HEK293 (cell line): ENCODE measurements at regions not wholly inside any gene's neighbourhood (a gene's known extent, or its start where the extent isn't known, plus 50 kb on each side); places are given as distances from the start of the nearest gene placed in this dataset.

Experiments
- CTCF ChIA-PET: fragments of 350-600 bp; formaldehyde crosslinking; extraction: SDS; loops from one replicate; lab custom pipeline; 2021; ENCODE audit warnings: antibody characterized with exemption; lab: Yijun Ruan, JAX
- POLR2A ChIA-PET: fragments of 300-600 bp; formaldehyde crosslinking; extraction: SDS; loops from one replicate; lab custom pipeline; 2020; ENCODE audit warnings: antibody characterized with exemption, inconsistent platforms; lab: Yijun Ruan, JAX
- H3K27ac ChIP-seq: fragments of 200-500 bp; sonication (Bioruptor generic); 2 replicates; pipeline ENCODE4 v1.5.1; 2014; ENCODE audit warnings: low read depth, low read length, control low read depth, inconsistent platforms; ENCODE audit errors: extremely low read depth
- H3K36me3 ChIP-seq, 2 experiments: fragments of 200-500 bp in 1 of 2; sonication (Bioruptor generic) in 1 of 2; 1 replicate in 1 of 2; 2 replicates in 1 of 2; pipeline ENCODE4 v1.5.1; 2014 to 2017; ENCODE audit warnings: inconsistent platforms in 2 of 2, low read length in 2 of 2; ENCODE audit not compliant: control insufficient read depth in 2 of 2, insufficient read depth in 1 of 2
- H3K4me1 ChIP-seq: fragments of 200-500 bp; sonication (Bioruptor generic); 2 replicates; pipeline ENCODE4 v1.5.1; 2014; ENCODE audit warnings: mild to moderate bottlenecking, low read length, inconsistent platforms; ENCODE audit not compliant: control insufficient read depth, insufficient read depth
- H3K4me3 ChIP-seq: 2 replicates; pipeline ENCODE4 v1.5.1; 2011; ENCODE audit warnings: low read depth, mild to moderate bottlenecking, control low read depth, low read length, moderate library complexity
- H3K9me3 ChIP-seq: fragments of 200-500 bp; sonication (Bioruptor generic); 2 replicates; pipeline ENCODE4 v1.5.1; 2014; ENCODE audit warnings: low read depth, low read length, inconsistent platforms; ENCODE audit not compliant: control insufficient read depth, insufficient read depth
- KLF8 ChIP-seq: fragments of 450-650 bp; formaldehyde crosslinking; IDR thresholded peaks from 2 replicates; pipeline ENCODE4 v1.5.1; 2016; ENCODE audit warnings: missing biosample characterization, missing genetic modification characterization
- KLF9 ChIP-seq: fragments of 450-650 bp; formaldehyde crosslinking; IDR thresholded peaks from 2 replicates; pipeline ENCODE4 v1.5.1; 2016; ENCODE audit warnings: missing biosample characterization, missing genetic modification characterization, low read depth
- PRDM1 ChIP-seq: fragments of 450-650 bp; formaldehyde crosslinking; IDR thresholded peaks from 2 replicates; pipeline ENCODE4; 2016; ENCODE audit warnings: missing biosample characterization, missing genetic modification characterization
- REPIN1 ChIP-seq: fragments of 450-650 bp; formaldehyde crosslinking; IDR thresholded peaks from 2 replicates; pipeline ENCODE4 v1.5.1; 2017; ENCODE audit warnings: missing biosample characterization, missing genetic modification characterization, low read depth
- ZBTB7A ChIP-seq: fragments of 450-650 bp; formaldehyde crosslinking; IDR thresholded peaks from 2 replicates; pipeline ENCODE4 v1.5.1; 2016; ENCODE audit warnings: low read depth, missing biosample characterization, missing genetic modification characterization
- ZNF157 ChIP-seq: fragments of 450-650 bp; formaldehyde crosslinking; IDR thresholded peaks from 2 replicates; pipeline ENCODE4 v1.5.1; 2016; ENCODE audit warnings: missing biosample characterization, missing genetic modification characterization
- ZNF16 ChIP-seq: fragments of 450-650 bp; formaldehyde crosslinking; IDR thresholded peaks from 2 replicates; pipeline ENCODE4 v1.5.1; 2016; ENCODE audit warnings: low read depth, missing biosample characterization, missing genetic modification characterization
- ZNF174 ChIP-seq: fragments of 450-650 bp; formaldehyde crosslinking; IDR thresholded peaks from 2 replicates; pipeline ENCODE4 v1.5.0; 2017; ENCODE audit warnings: missing biosample characterization, mild to moderate bottlenecking, missing genetic modification characterization
- ZNF211 ChIP-seq: fragments of 450-650 bp; formaldehyde crosslinking; IDR thresholded peaks from 2 replicates; pipeline ENCODE4 v1.5.1; 2016; ENCODE audit warnings: low read depth, missing biosample characterization, missing genetic modification characterization
- ZNF248 ChIP-seq: fragments of 450-650 bp; formaldehyde crosslinking; IDR thresholded peaks from 2 replicates; pipeline ENCODE4 v1.5.1; 2017; ENCODE audit warnings: missing biosample characterization, missing genetic modification characterization
- ZNF391 ChIP-seq: fragments of 450-650 bp; formaldehyde crosslinking; IDR thresholded peaks from 2 replicates; pipeline ENCODE4 v1.5.1; 2016; ENCODE audit warnings: low read depth, missing biosample characterization, missing genetic modification characterization, borderline replicate concordance
- ZNF404 ChIP-seq: fragments of 450-650 bp; formaldehyde crosslinking; IDR thresholded peaks from 2 replicates; pipeline ENCODE4 v1.5.1; 2017; ENCODE audit warnings: missing biosample characterization, missing genetic modification characterization
- ZNF580 ChIP-seq: fragments of 450-650 bp; formaldehyde crosslinking; IDR thresholded peaks from 2 replicates; pipeline ENCODE4 v1.5.1; 2016; ENCODE audit warnings: missing biosample characterization, missing genetic modification characterization
- ZNF610 ChIP-seq: fragments of 450-650 bp; formaldehyde crosslinking; IDR thresholded peaks from 2 replicates; pipeline ENCODE4 v1.5.1; 2016; ENCODE audit warnings: missing biosample characterization, missing genetic modification characterization, borderline replicate concordance
- ZNF670 ChIP-seq: fragments of 450-650 bp; formaldehyde crosslinking; IDR thresholded peaks from 2 replicates; pipeline ENCODE4 v1.5.1; 2016; ENCODE audit warnings: missing biosample characterization, missing genetic modification characterization, low read depth
- ZNF776 ChIP-seq: fragments of 450-650 bp; formaldehyde crosslinking; IDR thresholded peaks from 2 replicates; pipeline ENCODE4 v1.5.0; 2017; ENCODE audit warnings: missing biosample characterization, missing genetic modification characterization, borderline replicate concordance
- TF ChIP-seq, protein P1 (sequence below): fragments of 450-650 bp; IDR thresholded peaks from 2 replicates; pipeline ENCODE4 v1.5.1; 2018; ENCODE audit warnings: missing biosample characterization, missing genetic modification characterization
- TF ChIP-seq, protein P2 (sequence below): fragments of 450-650 bp; formaldehyde crosslinking; IDR thresholded peaks from 2 replicates; pipeline ENCODE4 v1.5.1; 2016; ENCODE audit warnings: missing biosample characterization, missing genetic modification characterization
- TF ChIP-seq, protein P3 (sequence below): fragments of 450-650 bp; formaldehyde crosslinking; IDR thresholded peaks from 2 replicates; pipeline ENCODE4 v1.5.1; 2016; ENCODE audit warnings: missing biosample characterization, missing genetic modification characterization, low read depth
- TF ChIP-seq, protein P4 (sequence below): fragments of 450-650 bp; formaldehyde crosslinking; IDR thresholded peaks from 2 replicates; pipeline ENCODE4 v1.5.1; 2017; ENCODE audit warnings: missing biosample characterization, missing genetic modification characterization

DNA sequence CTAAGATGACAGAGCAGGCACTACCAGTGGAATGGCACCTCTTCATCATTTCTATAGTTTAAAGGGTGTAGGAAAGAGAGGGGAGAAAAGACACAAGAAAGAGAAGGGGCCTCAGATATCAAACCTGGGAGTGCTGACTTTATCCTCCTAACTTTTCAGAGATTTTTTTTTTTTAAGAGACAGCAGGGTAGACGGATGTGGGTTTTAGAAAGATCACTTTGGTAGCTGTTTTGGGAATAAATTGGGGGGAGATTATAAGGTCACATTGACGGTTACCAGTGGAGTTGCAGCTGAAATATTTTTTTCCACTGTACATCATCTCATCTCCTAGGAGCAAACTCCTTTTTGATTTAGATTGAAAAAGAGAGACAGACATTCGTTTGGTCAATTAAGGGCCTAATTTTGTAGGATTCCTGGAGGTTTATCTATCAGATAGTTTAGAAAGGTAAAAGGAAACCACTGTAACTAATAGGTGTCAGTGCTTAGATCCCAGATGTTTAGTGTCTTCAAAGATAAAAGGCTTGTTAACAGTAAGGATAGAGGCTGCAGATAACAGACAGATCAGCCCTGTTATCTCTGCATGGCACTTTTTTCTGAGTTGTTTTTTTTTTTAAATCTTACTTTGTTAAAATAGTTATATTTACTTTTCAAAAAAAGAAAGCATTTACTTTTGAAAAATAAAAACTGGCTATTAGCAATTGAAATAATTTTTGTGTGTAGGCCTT is 1057.0 kb downstream of the IGSF11 start:
- POLR2A ChIA-PET: no interaction called here
- H3K4me1 ChIP-seq: no peaks in the 10 kb centered on the region
- H3K27ac ChIP-seq: no peak overlapping the region
- H3K9me3 ChIP-seq: no peaks in the 10 kb centered on the region
- CTCF ChIA-PET: interaction anchor here (0.6 kb wide), 1 partner anchor 20 kb away, joined by 3 read pairs; no protein-coding TSS in a partner anchor
- no peak overlapping the region for H3K4me3 ChIP-seq
- TF ChIP-seq, protein P1, sequence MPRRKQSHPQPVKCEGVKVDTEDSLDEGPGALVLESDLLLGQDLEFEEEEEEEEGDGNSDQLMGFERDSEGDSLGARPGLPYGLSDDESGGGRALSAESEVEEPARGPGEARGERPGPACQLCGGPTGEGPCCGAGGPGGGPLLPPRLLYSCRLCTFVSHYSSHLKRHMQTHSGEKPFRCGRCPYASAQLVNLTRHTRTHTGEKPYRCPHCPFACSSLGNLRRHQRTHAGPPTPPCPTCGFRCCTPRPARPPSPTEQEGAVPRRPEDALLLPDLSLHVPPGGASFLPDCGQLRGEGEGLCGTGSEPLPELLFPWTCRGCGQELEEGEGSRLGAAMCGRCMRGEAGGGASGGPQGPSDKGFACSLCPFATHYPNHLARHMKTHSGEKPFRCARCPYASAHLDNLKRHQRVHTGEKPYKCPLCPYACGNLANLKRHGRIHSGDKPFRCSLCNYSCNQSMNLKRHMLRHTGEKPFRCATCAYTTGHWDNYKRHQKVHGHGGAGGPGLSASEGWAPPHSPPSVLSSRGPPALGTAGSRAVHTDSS (tag by site-specific recombination): no peak
- TF ChIP-seq ZNF391 (tag by site-specific recombination) (no peak), ZNF610 (no peak), REPIN1 (tag by site-specific recombination) (no peak)
- H3K36me3 ChIP-seq: no peaks in the 10 kb centered on the region

DNA sequence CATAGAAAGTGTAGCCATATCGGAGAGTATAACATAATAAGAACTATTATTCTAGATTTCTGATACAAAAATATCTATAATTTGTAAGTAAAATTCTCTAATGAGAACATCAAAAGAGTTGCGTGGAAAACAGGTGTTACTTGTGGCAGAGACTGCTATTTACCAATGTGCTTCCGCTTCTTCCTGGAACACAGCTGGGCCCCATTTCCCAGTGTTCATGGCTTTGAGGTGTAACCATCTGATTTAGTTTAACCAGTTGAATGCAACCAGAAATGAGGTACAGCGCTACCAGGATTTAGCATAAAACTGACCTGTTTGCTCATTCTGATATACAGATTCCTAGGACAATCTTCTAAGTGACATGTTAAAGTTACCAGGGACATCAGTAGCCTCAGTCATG is 1055.2 kb downstream of the IGSF11 start:
- Histone ChIP-seq H3K27ac (no peak overlapping the region), H3K9me3 (no peaks in the 10 kb centered on the region), H3K36me3 (no peaks in the 10 kb centered on the region), H3K4me1 (no peaks in the 10 kb centered on the region), H3K4me3 (no peak overlapping the region)
- TF ChIP-seq ZNF670 (tag by site-specific recombination): no peak
- TF ChIP-seq KLF9 (tag by site-specific recombination): no peak
- no peak for TF ChIP-seq ZNF211 (tag by site-specific recombination)
- TF ChIP-seq ZNF174 (tag by site-specific recombination): no peak
- TF ChIP-seq, protein P2, sequence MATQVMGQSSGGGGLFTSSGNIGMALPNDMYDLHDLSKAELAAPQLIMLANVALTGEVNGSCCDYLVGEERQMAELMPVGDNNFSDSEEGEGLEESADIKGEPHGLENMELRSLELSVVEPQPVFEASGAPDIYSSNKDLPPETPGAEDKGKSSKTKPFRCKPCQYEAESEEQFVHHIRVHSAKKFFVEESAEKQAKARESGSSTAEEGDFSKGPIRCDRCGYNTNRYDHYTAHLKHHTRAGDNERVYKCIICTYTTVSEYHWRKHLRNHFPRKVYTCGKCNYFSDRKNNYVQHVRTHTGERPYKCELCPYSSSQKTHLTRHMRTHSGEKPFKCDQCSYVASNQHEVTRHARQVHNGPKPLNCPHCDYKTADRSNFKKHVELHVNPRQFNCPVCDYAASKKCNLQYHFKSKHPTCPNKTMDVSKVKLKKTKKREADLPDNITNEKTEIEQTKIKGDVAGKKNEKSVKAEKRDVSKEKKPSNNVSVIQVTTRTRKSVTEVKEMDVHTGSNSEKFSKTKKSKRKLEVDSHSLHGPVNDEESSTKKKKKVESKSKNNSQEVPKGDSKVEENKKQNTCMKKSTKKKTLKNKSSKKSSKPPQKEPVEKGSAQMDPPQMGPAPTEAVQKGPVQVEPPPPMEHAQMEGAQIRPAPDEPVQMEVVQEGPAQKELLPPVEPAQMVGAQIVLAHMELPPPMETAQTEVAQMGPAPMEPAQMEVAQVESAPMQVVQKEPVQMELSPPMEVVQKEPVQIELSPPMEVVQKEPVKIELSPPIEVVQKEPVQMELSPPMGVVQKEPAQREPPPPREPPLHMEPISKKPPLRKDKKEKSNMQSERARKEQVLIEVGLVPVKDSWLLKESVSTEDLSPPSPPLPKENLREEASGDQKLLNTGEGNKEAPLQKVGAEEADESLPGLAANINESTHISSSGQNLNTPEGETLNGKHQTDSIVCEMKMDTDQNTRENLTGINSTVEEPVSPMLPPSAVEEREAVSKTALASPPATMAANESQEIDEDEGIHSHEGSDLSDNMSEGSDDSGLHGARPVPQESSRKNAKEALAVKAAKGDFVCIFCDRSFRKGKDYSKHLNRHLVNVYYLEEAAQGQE: no peak
- no peak for TF ChIP-seq ZNF580 (tag by site-specific recombination)
- TF ChIP-seq, protein P3, sequence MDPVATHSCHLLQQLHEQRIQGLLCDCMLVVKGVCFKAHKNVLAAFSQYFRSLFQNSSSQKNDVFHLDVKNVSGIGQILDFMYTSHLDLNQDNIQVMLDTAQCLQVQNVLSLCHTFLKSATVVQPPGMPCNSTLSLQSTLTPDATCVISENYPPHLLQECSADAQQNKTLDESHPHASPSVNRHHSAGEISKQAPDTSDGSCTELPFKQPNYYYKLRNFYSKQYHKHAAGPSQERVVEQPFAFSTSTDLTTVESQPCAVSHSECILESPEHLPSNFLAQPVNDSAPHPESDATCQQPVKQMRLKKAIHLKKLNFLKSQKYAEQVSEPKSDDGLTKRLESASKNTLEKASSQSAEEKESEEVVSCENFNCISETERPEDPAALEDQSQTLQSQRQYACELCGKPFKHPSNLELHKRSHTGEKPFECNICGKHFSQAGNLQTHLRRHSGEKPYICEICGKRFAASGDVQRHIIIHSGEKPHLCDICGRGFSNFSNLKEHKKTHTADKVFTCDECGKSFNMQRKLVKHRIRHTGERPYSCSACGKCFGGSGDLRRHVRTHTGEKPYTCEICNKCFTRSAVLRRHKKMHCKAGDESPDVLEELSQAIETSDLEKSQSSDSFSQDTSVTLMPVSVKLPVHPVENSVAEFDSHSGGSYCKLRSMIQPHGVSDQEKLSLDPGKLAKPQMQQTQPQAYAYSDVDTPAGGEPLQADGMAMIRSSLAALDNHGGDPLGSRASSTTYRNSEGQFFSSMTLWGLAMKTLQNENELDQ (tag by site-specific recombination): no peak
- no peak for TF ChIP-seq ZNF157
- no peak for TF ChIP-seq ZNF404 (tag by site-specific recombination)
- TF ChIP-seq ZNF776 (tag by site-specific recombination): no peak
- no peak for TF ChIP-seq ZBTB7A (tag by site-specific recombination)
- no peak for TF ChIP-seq KLF8 (tag by site-specific recombination)
- TF ChIP-seq, protein P4, sequence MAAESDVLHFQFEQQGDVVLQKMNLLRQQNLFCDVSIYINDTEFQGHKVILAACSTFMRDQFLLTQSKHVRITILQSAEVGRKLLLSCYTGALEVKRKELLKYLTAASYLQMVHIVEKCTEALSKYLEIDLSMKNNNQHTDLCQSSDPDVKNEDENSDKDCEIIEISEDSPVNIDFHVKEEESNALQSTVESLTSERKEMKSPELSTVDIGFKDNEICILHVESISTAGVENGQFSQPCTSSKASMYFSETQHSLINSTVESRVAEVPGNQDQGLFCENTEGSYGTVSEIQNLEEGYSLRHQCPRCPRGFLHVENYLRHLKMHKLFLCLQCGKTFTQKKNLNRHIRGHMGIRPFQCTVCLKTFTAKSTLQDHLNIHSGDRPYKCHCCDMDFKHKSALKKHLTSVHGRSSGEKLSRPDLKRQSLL (tag by site-specific recombination): no peak
- TF ChIP-seq ZNF16: no peak
- TF ChIP-seq ZNF248 (tag by site-specific recombination): no peak
- no peak for TF ChIP-seq PRDM1 (tag by site-specific recombination)
- CTCF ChIA-PET: no interaction called here
- POLR2A ChIA-PET: no interaction called here
